Testis (tissue), 2 donors: ENCODE measurements at regions not wholly inside any gene's neighbourhood (a gene's known extent, or its start where the extent isn't known, plus 50 kb on each side); places are given as distances from the start of the nearest gene placed in this dataset.

Experiments used
- DNase-seq: peaks from one replicate; pipeline ENCODE4 v3.0.0-alpha.2; 2019
- H3K27ac ChIP-seq, 2 donors: fragments of 200-600 bp; sonication (generic); one replicate each; pipeline ENCODE4 v1.5.1; 2019
- H3K27me3 ChIP-seq: fragments of 200-600 bp; sonication (generic); one replicate; pipeline ENCODE4 v1.5.1; 2019
- H3K36me3 ChIP-seq: fragments of 200-600 bp; sonication (generic); one replicate; pipeline ENCODE4 v1.5.1; 2017; ENCODE audit warnings: low read depth; ENCODE audit errors: missing control alignments
- H3K4me1 ChIP-seq: fragments of 200-600 bp; sonication (generic); one replicate; pipeline ENCODE4 v1.5.1; 2019
- H3K4me3 ChIP-seq, 2 donors: fragments of 200-600 bp; sonication (generic); one replicate each; pipeline ENCODE4 v1.5.1; 2017 to 2019
- H3K9me3 ChIP-seq: fragments of 200-600 bp; sonication (generic); one replicate; pipeline ENCODE4 v1.5.1; 2017
- CTCF ChIP-seq, 3 experiments: fragments of 450-650 bp in 2 of 3; fragments of 200-600 bp in 1 of 3; sonication (generic) in 1 of 3; IDR thresholded peaks; one replicate each; pipeline ENCODE4 v1.5.1; 2016 to 2019; ENCODE audit warnings: antibody characterized with exemption in 3 of 3, mild to moderate bottlenecking in 2 of 3, moderate library complexity in 1 of 3
- POLR2A ChIP-seq: fragments of 450-650 bp; IDR thresholded peaks from one replicate; pipeline ENCODE4 v1.6.1; 2017; ENCODE audit warnings: antibody characterized with exemption, mild to moderate bottlenecking, moderate library complexity
- WGBS, 2 donors: methylation state at CpG; one replicate each; pipeline ENCODE4 v1.1.5; 2018; 5-methylcytosine and 5-hydroxymethylcytosine counted together
- intact Hi-C: fragments of 100-400 bp; cut with DNase I; formaldehyde crosslinking; loops from one replicate; pipeline ENCODE4 v1.15.1; 2023; ENCODE audit warnings: low total_unique reads

- Histone ChIP-seq H3K36me3 (no peaks in the 10 kb centered on the region), H3K4me1 (no peaks in the 10 kb centered on the region), H3K27me3 (no peaks in the 10 kb centered on the region), H3K4me3 (no peak overlapping the region), H3K9me3 (no peaks in the 10 kb centered on the region), H3K27ac (no peak overlapping the region)
- 85 to 86% methylated on average over 9 of the region's 9 CpGs for WGBS, 2 donors
- DNase-seq: no peak
- TF ChIP-seq CTCF (IDR thresholded peaks at IDR 0.05) (no peak), POLR2A (no peak)
- intact Hi-C loops: no loop called here
Observed at GRCh38 chr1:244230470-244230869, 179.4 kb downstream of the ZBTB18 start.

- no peaks in the 10 kb centered on the region for H3K9me3 ChIP-seq
- no peaks in the 10 kb centered on the region for H3K36me3 ChIP-seq
- H3K27ac ChIP-seq: no peak overlapping the region
- intact Hi-C loops: no loop called here
- TF ChIP-seq POLR2A (no peak), CTCF (IDR thresholded peaks at IDR 0.05) (no peak)
- H3K27me3 ChIP-seq: no peaks in the 10 kb centered on the region
- WGBS, 2 donors: 44 to 50% methylated on average over 1 to 8 of the region's 8 CpGs
- H3K4me1 ChIP-seq: no peaks in the 10 kb centered on the region
- no peak overlapping the region for H3K4me3 ChIP-seq
- no peak for DNase-seq
Observed at GRCh38 chr1:244231193-244231571, 180.1 kb downstream of the ZBTB18 start.

GRCh38 chr1:244231572-244232315 lies 180.7 kb downstream of the ZBTB18 start:
- Histone ChIP-seq H3K27me3 (no peaks in the 10 kb centered on the region), H3K27ac (no peak overlapping the region), H3K4me1 (no peaks in the 10 kb centered on the region), H3K4me3 (no peak overlapping the region), H3K36me3 (no peaks in the 10 kb centered on the region), H3K9me3 (no peaks in the 10 kb centered on the region)
- 33 to 48% methylated on average over 23 to 27 of the region's 27 CpGs for WGBS, 2 donors
- no peak for DNase-seq
- intact Hi-C loops: no loop called here
- TF ChIP-seq CTCF (IDR thresholded peaks at IDR 0.05): no peak
- no peak for TF ChIP-seq POLR2A

- no peaks in the 10 kb centered on the region for H3K9me3 ChIP-seq
- TF ChIP-seq CTCF (IDR thresholded peaks at IDR 0.05): no peak
- TF ChIP-seq POLR2A: no peak
- H3K27me3 ChIP-seq: no peaks in the 10 kb centered on the region
- H3K27ac ChIP-seq: no peak overlapping the region
- 87 to 89% methylated on average over 15 of the region's 15 CpGs for WGBS, 2 donors
- DNase-seq: no peak
- no peaks in the 10 kb centered on the region for H3K36me3 ChIP-seq
- no peaks in the 10 kb centered on the region for H3K4me1 ChIP-seq
- intact Hi-C loops: no loop called here
- H3K4me3 ChIP-seq: no peak overlapping the region
Observed at GRCh38 chr1:244234009-244234643, 183.0 kb downstream of the ZBTB18 start.

- Histone ChIP-seq H3K36me3 (no peaks in the 10 kb centered on the region), H3K4me1 (no peaks in the 10 kb centered on the region), H3K4me3 (no peak overlapping the region), H3K27me3 (no peaks in the 10 kb centered on the region), H3K27ac (no peak overlapping the region), H3K9me3 (no peaks in the 10 kb centered on the region)
- no peak for TF ChIP-seq POLR2A
- no peak for TF ChIP-seq CTCF (IDR thresholded peaks at IDR 0.05)
- 92 to 96% methylated on average over 2 of the region's 2 CpGs for WGBS, 2 donors
- intact Hi-C loops: no loop called here
- no peak for DNase-seq
Observed at GRCh38 chr1:244235157-244235556, 184.1 kb downstream of the ZBTB18 start.
